HL-60 (cell line): ENCODE measurements at regions not wholly inside any gene's neighbourhood (a gene's known extent, or its start where the extent isn't known, plus 50 kb on each side); places are given as distances from the start of the nearest gene placed in this dataset.

Experiments used
- REST ChIP-seq: IDR thresholded peaks from 2 replicates; pipeline ENCODE4 v1.6.1; 2012; ENCODE audit warnings: low read depth; ENCODE audit not compliant: insufficient replicate concordance
- TF ChIP-seq, protein P1 (sequence below): IDR thresholded peaks from one replicate; pipeline ENCODE4 v1.5.1; 2011; ENCODE audit warnings: low read length, control low read depth, inconsistent platforms; ENCODE audit not compliant: insufficient read depth

GRCh38 chr15:68495221-68495950 lies 63.4 kb upstream of the ITGA11 start:
- TF ChIP-seq, protein P1, sequence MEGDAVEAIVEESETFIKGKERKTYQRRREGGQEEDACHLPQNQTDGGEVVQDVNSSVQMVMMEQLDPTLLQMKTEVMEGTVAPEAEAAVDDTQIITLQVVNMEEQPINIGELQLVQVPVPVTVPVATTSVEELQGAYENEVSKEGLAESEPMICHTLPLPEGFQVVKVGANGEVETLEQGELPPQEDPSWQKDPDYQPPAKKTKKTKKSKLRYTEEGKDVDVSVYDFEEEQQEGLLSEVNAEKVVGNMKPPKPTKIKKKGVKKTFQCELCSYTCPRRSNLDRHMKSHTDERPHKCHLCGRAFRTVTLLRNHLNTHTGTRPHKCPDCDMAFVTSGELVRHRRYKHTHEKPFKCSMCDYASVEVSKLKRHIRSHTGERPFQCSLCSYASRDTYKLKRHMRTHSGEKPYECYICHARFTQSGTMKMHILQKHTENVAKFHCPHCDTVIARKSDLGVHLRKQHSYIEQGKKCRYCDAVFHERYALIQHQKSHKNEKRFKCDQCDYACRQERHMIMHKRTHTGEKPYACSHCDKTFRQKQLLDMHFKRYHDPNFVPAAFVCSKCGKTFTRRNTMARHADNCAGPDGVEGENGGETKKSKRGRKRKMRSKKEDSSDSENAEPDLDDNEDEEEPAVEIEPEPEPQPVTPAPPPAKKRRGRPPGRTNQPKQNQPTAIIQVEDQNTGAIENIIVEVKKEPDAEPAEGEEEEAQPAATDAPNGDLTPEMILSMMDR: no peak
- no peak for TF ChIP-seq REST
